A172 (cell line): ENCODE measurements at regions not wholly inside any gene's neighbourhood (a gene's known extent, or its start where the extent isn't known, plus 50 kb on each side); places are given as distances from the start of the nearest gene placed in this dataset.
"Not testable (repeated sequence)": the region's sequence is repeated elsewhere in the genome, so short reads cannot be mapped to it uniquely, and the experiment has no call there.

Experiments
- DNase-seq: peaks from one replicate; pipeline ENCODE4 v3.0.0-alpha.2; 2015; ENCODE audit warnings: low spot score

GRCh38 chr11:33463059-33463458, 205.9 kb downstream of the HIPK3 start:
- DNase-seq, result no peak

- no peak for DNase-seq
Measured at GRCh38 chr11:33461369-33462125, 204.4 kb downstream of the HIPK3 start.

- DNase-seq, result no peak
Measured at GRCh38 chr11:33457948-33458347, 200.8 kb downstream of the HIPK3 start.

- no peak for DNase-seq
Measured at GRCh38 chr11:33455867-33456463, 198.8 kb downstream of the HIPK3 start.

- no peak for DNase-seq
Measured at GRCh38 chr11:33454264-33454663, 197.1 kb downstream of the HIPK3 start.

- peak; percentile 92 for DNase-seq
Measured at GRCh38 chr11:33452836-33453624, 195.8 kb downstream of the HIPK3 start.

GRCh38 chr11:33451364-33451763, 194.2 kb downstream of the HIPK3 start:
- DNase-seq, result no peak

GRCh38 chr11:33449798-33450197, 192.6 kb downstream of the HIPK3 start:
- DNase-seq, result peak; percentile 87

- DNase-seq, result peak; percentile 42
Measured at GRCh38 chr11:33448461-33449130, 191.4 kb downstream of the HIPK3 start.

GRCh38 chr11:33445761-33446161, 188.6 kb downstream of the HIPK3 start:
- peak; percentile 23 for DNase-seq

- DNase-seq, result no peak
Measured at GRCh38 chr11:33444835-33445594, 187.8 kb downstream of the HIPK3 start.

GRCh38 chr11:33443684-33444083, 186.5 kb downstream of the HIPK3 start:
- no peak for DNase-seq

GRCh38 chr11:33438301-33438700, 181.1 kb downstream of the HIPK3 start:
- DNase-seq, result no peak

- no peak for DNase-seq
Measured at GRCh38 chr11:33437529-33437928, 180.3 kb downstream of the HIPK3 start.

GRCh38 chr11:33435216-33435615, 178.0 kb downstream of the HIPK3 start:
- DNase-seq, result no peak

- DNase-seq, result no peak
Measured at GRCh38 chr11:33434294-33434693, 177.1 kb downstream of the HIPK3 start.

GRCh38 chr11:33428435-33428834, 171.3 kb downstream of the HIPK3 start:
- DNase-seq, result not testable (repeated sequence)

GRCh38 chr11:33420959-33421566, 163.9 kb downstream of the HIPK3 start:
- DNase-seq, result no peak

- DNase-seq, result no peak
Measured at GRCh38 chr11:33419924-33420323, 162.7 kb downstream of the HIPK3 start.

GRCh38 chr11:33417121-33417520, 159.9 kb downstream of the HIPK3 start:
- DNase-seq, result no peak

- DNase-seq, result no peak
Measured at GRCh38 chr11:33413301-33413700, 156.1 kb downstream of the HIPK3 start.
